Panc1 (cell line): ENCODE measurements at regions not wholly inside any gene's neighbourhood (a gene's known extent, or its start where the extent isn't known, plus 50 kb on each side); places are given as distances from the start of the nearest gene placed in this dataset.

Source experiments
- POLR2AphosphoS5 ChIP-seq: IDR thresholded peaks from 2 replicates; pipeline ENCODE4 v1.6.1; 2012; ENCODE audit warnings: mild to moderate bottlenecking, low read depth, low read length, moderate library complexity
- SIN3A ChIP-seq: IDR thresholded peaks from 2 replicates; pipeline ENCODE4 v1.6.1; 2012; ENCODE audit warnings: low read depth, mild to moderate bottlenecking, low read length, moderate library complexity, borderline replicate concordance; ENCODE audit not compliant: insufficient read depth
- TCF7L2 ChIP-seq: IDR thresholded peaks from 2 replicates; pipeline ENCODE4 v1.6.1; 2011; ENCODE audit warnings: mild to moderate bottlenecking, low read depth, low read length, inconsistent platforms
- TF ChIP-seq, protein P1 (sequence below): fragments of 450-650 bp; IDR thresholded peaks from 2 replicates; pipeline ENCODE4 v1.5.1; 2017; ENCODE audit warnings: mild to moderate bottlenecking

- TF ChIP-seq, protein P1, sequence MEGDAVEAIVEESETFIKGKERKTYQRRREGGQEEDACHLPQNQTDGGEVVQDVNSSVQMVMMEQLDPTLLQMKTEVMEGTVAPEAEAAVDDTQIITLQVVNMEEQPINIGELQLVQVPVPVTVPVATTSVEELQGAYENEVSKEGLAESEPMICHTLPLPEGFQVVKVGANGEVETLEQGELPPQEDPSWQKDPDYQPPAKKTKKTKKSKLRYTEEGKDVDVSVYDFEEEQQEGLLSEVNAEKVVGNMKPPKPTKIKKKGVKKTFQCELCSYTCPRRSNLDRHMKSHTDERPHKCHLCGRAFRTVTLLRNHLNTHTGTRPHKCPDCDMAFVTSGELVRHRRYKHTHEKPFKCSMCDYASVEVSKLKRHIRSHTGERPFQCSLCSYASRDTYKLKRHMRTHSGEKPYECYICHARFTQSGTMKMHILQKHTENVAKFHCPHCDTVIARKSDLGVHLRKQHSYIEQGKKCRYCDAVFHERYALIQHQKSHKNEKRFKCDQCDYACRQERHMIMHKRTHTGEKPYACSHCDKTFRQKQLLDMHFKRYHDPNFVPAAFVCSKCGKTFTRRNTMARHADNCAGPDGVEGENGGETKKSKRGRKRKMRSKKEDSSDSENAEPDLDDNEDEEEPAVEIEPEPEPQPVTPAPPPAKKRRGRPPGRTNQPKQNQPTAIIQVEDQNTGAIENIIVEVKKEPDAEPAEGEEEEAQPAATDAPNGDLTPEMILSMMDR: no peak
- TF ChIP-seq TCF7L2 (no peak), POLR2AphosphoS5 (no peak), SIN3A (no peak)
Measured at GRCh38 chr1:14442669-14443068, 155.8 kb upstream of the KAZN start.
